ENCODE measurements at regions not wholly inside any gene's neighbourhood (a gene's known extent, or its start where the extent isn't known, plus 50 kb on each side); places are given as distances from the start of the nearest gene placed in this dataset.

- no peak overlapping the region for H3K4me2 ChIP-seq
- no peak overlapping the region for H3K4me3 ChIP-seq (IDR thresholded peaks at IDR 0.05; ENCODE audit: insufficient read depth, low read depth, low read length)
- no peak overlapping the region for H3K27ac ChIP-seq
- no peaks in the 10 kb centered on the region for H3K4me1 ChIP-seq (ENCODE audit: low read depth, poor library complexity, severe bottlenecking)
- H3K9ac ChIP-seq: no peak overlapping the region
- H2AFZ ChIP-seq (ENCODE audit: low read depth): no peak overlapping the region
- no peak for TF ChIP-seq CTCF (conservative IDR thresholded peaks at IDR 0.05; ENCODE audit: low read depth, low read length)
- no peaks in the 10 kb centered on the region for H3K36me3 ChIP-seq (ENCODE audit: insufficient read depth)
- no peaks in the 10 kb centered on the region for H3K79me2 ChIP-seq (ENCODE audit: insufficient read depth, low read depth)
- H4K20me1 ChIP-seq (ENCODE audit: insufficient read depth): no peaks in the 10 kb centered on the region
- no peaks in the 10 kb centered on the region for H3K27me3 ChIP-seq (ENCODE audit: insufficient read depth, low read depth)
Observed at GRCh38 chr6:80441131-80441530, 334.7 kb downstream of the BCKDHB start.

- H3K79me2 ChIP-seq (ENCODE audit: insufficient read depth, low read depth): no peaks in the 10 kb centered on the region
- no peaks in the 10 kb centered on the region for H3K36me3 ChIP-seq (ENCODE audit: insufficient read depth)
- no peak overlapping the region for H3K4me2 ChIP-seq
- no peak overlapping the region for H3K9ac ChIP-seq
- H3K27ac ChIP-seq: no peak overlapping the region
- no peaks in the 10 kb centered on the region for H4K20me1 ChIP-seq (ENCODE audit: insufficient read depth)
- no peak for TF ChIP-seq CTCF (conservative IDR thresholded peaks at IDR 0.05; ENCODE audit: low read depth, low read length)
- no peak overlapping the region for H2AFZ ChIP-seq (ENCODE audit: low read depth)
- no peaks in the 10 kb centered on the region for H3K4me1 ChIP-seq (ENCODE audit: low read depth, poor library complexity, severe bottlenecking)
- no peak overlapping the region for H3K4me3 ChIP-seq (IDR thresholded peaks at IDR 0.05; ENCODE audit: insufficient read depth, low read depth, low read length)
- no peaks in the 10 kb centered on the region for H3K27me3 ChIP-seq (ENCODE audit: insufficient read depth, low read depth)
Observed at GRCh38 chr6:80440496-80441115, 334.1 kb downstream of the BCKDHB start.

- no peak overlapping the region for H2AFZ ChIP-seq (ENCODE audit: low read depth)
Observed at GRCh38 chr6:80439721-80440470, 333.4 kb downstream of the BCKDHB start.

GRCh38 chr6:80438772-80439171 lies 332.3 kb downstream of the BCKDHB start:
- H4K20me1 ChIP-seq (ENCODE audit: insufficient read depth): no peaks in the 10 kb centered on the region
- no peak overlapping the region for H3K27ac ChIP-seq
- TF ChIP-seq CTCF (conservative IDR thresholded peaks at IDR 0.05; ENCODE audit: low read depth, low read length): no peak
- no peaks in the 10 kb centered on the region for H3K4me1 ChIP-seq (ENCODE audit: low read depth, poor library complexity, severe bottlenecking)
- H3K4me2 ChIP-seq: no peak overlapping the region
- no peak overlapping the region for H3K9ac ChIP-seq
- no peaks in the 10 kb centered on the region for H3K36me3 ChIP-seq (ENCODE audit: insufficient read depth)
- no peak overlapping the region for H2AFZ ChIP-seq (ENCODE audit: low read depth)
- no peaks in the 10 kb centered on the region for H3K79me2 ChIP-seq (ENCODE audit: insufficient read depth, low read depth)
- no peaks in the 10 kb centered on the region for H3K27me3 ChIP-seq (ENCODE audit: insufficient read depth, low read depth)
- no peak overlapping the region for H3K4me3 ChIP-seq (IDR thresholded peaks at IDR 0.05; ENCODE audit: insufficient read depth, low read depth, low read length)

More at GRCh38 chr6:80439721-80440470, 333.4 kb downstream of the BCKDHB start:
- Histone ChIP-seq H3K4me2 (no peak overlapping the region), H3K27me3 (ENCODE audit: insufficient read depth, low read depth) (no peaks in the 10 kb centered on the region), H3K27ac (no peak overlapping the region), H4K20me1 (ENCODE audit: insufficient read depth) (no peaks in the 10 kb centered on the region), H3K4me3 (IDR thresholded peaks at IDR 0.05; ENCODE audit: insufficient read depth, low read depth, low read length) (no peak overlapping the region), H3K79me2 (ENCODE audit: insufficient read depth, low read depth) (no peaks in the 10 kb centered on the region), H3K4me1 (ENCODE audit: low read depth, poor library complexity, severe bottlenecking) (no peaks in the 10 kb centered on the region), H3K36me3 (ENCODE audit: insufficient read depth) (no peaks in the 10 kb centered on the region), H3K9ac (no peak overlapping the region)
- TF ChIP-seq CTCF (conservative IDR thresholded peaks at IDR 0.05; ENCODE audit: low read depth, low read length): no peak
